ENCODE measurements at regions not wholly inside any gene's neighbourhood (a gene's known extent, or its start where the extent isn't known, plus 50 kb on each side); places are given as distances from the start of the nearest gene placed in this dataset.

DNA sequence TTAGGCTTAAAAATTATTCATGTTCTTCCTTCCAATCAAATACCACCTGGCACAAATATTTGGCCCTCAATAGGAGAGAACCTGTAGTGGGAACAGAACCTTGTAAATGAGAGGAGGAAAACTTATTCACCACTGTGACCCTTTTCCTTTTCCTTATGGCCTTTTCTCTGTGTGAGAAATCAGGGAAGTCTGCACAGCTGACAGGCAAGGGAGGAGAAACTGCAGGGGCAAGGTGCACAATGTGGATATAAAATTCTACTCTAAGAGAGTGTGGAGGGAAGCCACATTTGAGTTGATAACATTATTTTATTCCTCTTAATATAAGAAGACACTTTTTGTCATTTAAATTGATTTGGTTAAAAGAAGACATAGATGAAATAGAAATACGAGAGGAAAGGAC is 1247.0 kb upstream of the CHAC2 start:
- no peaks in the 10 kb centered on the region for H4K20me1 ChIP-seq (ENCODE audit: control insufficient read depth, insufficient read depth)
- no peaks in the 10 kb centered on the region for H3K79me2 ChIP-seq (ENCODE audit: control insufficient read depth, insufficient read depth, low read length)
- no peak overlapping the region for H3K4me2 ChIP-seq (ENCODE audit: control insufficient read depth, insufficient read depth)
- ChIA-PET POLR2A (no interaction called here), SMC1A (ENCODE audit: uncharacterized antibody, unreplicated experiment) (no interaction called here), CTCF (no interaction called here), RAD21 (ENCODE audit: unreplicated experiment) (no interaction called here)
- FAIRE-seq (no peak), DNase-seq (ENCODE audit: low read depth, low spot score) (no peak), ATAC-seq (no peak)
- no peaks in the 10 kb centered on the region for H3K4me1 ChIP-seq (ENCODE audit: control insufficient read depth, insufficient read depth, low read length)
- intact Hi-C loops (cut with micrococcal nuclease; ENCODE audit: unreplicated experiment) = no loop called here
- no peak overlapping the region for H2AFZ ChIP-seq (ENCODE audit: control insufficient read depth, low read depth, low read length)
- no peak overlapping the region for H3K9ac ChIP-seq (ENCODE audit: control insufficient read depth, insufficient read depth, low read length)
- in situ Hi-C loops (cut with MboI) = no loop called here
- BruUV-seq (replicated peaks) = no TSS peak
- no peaks in the 10 kb centered on the region for H3K9me3 ChIP-seq (replicated peaks; ENCODE audit: control insufficient read depth, insufficient read depth, low read length)
- WGBS (ENCODE audit: insufficient coverage, insufficient replicate concordance, low lambda C conversion rate, missing lambda C conversion rate) = 0% methylated on average over 1 of the region's 1 CpG
- H3K27me3 ChIP-seq (replicated peaks in 1 of 2; ENCODE audit: control insufficient read depth in 2 of 2, insufficient read depth in 2 of 2, low read length in 1 of 2) = no peaks in the 10 kb centered on the region
- H3K4me3 ChIP-seq = no peak overlapping the region
- no peaks in the 10 kb centered on the region for H3K36me3 ChIP-seq (ENCODE audit: control insufficient read depth in 2 of 2, insufficient read depth in 2 of 2, low read length in 1 of 2)
- H3K27ac ChIP-seq (ENCODE audit: control insufficient read depth, insufficient read depth) = no peak overlapping the region
- TF ChIP-seq WRNIP1 (IDR thresholded peaks at IDR 0.05; ENCODE audit: borderline replicate concordance, low read depth, low read length) = no peak
- TF ChIP-seq ASH2L (IDR thresholded peaks at IDR 0.05; ENCODE audit: borderline replicate concordance, low read depth) = no peak
- TF ChIP-seq, protein P1, sequence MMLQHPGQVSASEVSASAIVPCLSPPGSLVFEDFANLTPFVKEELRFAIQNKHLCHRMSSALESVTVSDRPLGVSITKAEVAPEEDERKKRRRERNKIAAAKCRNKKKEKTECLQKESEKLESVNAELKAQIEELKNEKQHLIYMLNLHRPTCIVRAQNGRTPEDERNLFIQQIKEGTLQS (IDR thresholded peaks at IDR 0.05; ENCODE audit: borderline replicate concordance, extremely low read depth, low read depth, low read length) = no peak
- TF ChIP-seq KDM1A (IDR thresholded peaks at IDR 0.05; ENCODE audit: borderline replicate concordance) = no peak
- TF ChIP-seq DPF2 (IDR thresholded peaks at IDR 0.05) = no peak
- TF ChIP-seq HDAC2 (IDR thresholded peaks at IDR 0.05) = no peak
- TF ChIP-seq TARDBP (IDR thresholded peaks at IDR 0.05; ENCODE audit: borderline replicate concordance) = no peak
- TF ChIP-seq RFX5 (IDR thresholded peaks at IDR 0.05; ENCODE audit: low read depth, low read length) = no peak
- TF ChIP-seq, protein P2, sequence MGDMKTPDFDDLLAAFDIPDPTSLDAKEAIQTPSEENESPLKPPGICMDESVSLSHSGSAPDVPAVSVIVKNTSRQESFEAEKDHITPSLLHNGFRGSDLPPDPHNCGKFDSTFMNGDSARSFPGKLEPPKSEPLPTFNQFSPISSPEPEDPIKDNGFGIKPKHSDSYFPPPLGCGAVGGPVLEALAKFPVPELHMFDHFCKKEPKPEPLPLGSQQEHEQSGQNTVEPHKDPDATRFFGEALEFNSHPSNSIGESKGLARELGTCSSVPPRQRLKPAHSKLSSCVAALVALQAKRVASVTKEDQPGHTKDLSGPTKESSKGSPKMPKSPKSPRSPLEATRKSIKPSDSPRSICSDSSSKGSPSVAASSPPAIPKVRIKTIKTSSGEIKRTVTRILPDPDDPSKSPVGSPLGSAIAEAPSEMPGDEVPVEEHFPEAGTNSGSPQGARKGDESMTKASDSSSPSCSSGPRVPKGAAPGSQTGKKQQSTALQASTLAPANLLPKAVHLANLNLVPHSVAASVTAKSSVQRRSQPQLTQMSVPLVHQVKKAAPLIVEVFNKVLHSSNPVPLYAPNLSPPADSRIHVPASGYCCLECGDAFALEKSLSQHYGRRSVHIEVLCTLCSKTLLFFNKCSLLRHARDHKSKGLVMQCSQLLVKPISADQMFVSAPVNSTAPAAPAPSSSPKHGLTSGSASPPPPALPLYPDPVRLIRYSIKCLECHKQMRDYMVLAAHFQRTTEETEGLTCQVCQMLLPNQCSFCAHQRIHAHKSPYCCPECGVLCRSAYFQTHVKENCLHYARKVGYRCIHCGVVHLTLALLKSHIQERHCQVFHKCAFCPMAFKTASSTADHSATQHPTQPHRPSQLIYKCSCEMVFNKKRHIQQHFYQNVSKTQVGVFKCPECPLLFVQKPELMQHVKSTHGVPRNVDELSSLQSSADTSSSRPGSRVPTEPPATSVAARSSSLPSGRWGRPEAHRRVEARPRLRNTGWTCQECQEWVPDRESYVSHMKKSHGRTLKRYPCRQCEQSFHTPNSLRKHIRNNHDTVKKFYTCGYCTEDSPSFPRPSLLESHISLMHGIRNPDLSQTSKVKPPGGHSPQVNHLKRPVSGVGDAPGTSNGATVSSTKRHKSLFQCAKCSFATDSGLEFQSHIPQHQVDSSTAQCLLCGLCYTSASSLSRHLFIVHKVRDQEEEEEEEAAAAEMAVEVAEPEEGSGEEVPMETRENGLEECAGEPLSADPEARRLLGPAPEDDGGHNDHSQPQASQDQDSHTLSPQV (IDR thresholded peaks at IDR 0.05) = no peak
- TF ChIP-seq SMC3 (IDR thresholded peaks at IDR 0.05; ENCODE audit: borderline replicate concordance, low read length) = no peak
- TF ChIP-seq, protein P3, sequence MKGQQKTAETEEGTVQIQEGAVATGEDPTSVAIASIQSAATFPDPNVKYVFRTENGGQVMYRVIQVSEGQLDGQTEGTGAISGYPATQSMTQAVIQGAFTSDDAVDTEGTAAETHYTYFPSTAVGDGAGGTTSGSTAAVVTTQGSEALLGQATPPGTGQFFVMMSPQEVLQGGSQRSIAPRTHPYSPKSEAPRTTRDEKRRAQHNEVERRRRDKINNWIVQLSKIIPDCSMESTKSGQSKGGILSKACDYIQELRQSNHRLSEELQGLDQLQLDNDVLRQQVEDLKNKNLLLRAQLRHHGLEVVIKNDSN (IDR thresholded peaks at IDR 0.05; ENCODE audit: borderline replicate concordance, extremely low read length, insufficient read depth, low read depth, low read length) = no peak
- TF ChIP-seq, protein P4, sequence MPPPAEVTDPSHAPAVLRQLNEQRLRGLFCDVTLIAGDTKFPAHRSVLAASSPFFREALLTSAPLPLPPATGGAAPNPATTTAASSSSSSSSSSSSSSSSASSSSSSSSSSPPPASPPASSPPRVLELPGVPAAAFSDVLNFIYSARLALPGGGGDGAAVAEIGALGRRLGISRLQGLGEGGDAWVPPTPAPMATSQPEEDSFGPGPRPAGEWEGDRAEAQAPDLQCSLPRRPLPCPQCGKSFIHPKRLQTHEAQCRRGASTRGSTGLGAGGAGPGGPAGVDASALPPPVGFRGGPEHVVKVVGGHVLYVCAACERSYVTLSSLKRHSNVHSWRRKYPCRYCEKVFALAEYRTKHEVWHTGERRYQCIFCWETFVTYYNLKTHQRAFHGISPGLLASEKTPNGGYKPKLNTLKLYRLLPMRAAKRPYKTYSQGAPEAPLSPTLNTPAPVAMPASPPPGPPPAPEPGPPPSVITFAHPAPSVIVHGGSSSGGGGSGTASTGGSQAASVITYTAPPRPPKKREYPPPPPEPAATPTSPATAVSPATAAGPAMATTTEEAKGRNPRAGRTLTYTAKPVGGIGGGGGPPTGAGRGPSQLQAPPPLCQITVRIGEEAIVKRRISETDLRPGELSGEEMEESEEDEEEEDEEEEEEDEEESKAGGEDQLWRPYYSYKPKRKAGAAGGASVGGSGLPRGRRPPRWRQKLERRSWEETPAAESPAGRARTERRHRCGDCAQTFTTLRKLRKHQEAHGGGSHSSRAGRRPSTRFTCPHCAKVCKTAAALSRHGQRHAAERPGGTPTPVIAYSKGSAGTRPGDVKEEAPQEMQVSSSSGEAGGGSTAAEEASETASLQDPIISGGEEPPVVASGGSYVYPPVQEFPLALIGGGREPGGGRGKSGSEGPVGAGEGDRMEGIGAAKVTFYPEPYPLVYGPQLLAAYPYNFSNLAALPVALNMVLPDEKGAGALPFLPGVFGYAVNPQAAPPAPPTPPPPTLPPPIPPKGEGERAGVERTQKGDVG (CRISPR knock-in tag; IDR thresholded peaks at IDR 0.05) = no peak
- TF ChIP-seq, protein P5, sequence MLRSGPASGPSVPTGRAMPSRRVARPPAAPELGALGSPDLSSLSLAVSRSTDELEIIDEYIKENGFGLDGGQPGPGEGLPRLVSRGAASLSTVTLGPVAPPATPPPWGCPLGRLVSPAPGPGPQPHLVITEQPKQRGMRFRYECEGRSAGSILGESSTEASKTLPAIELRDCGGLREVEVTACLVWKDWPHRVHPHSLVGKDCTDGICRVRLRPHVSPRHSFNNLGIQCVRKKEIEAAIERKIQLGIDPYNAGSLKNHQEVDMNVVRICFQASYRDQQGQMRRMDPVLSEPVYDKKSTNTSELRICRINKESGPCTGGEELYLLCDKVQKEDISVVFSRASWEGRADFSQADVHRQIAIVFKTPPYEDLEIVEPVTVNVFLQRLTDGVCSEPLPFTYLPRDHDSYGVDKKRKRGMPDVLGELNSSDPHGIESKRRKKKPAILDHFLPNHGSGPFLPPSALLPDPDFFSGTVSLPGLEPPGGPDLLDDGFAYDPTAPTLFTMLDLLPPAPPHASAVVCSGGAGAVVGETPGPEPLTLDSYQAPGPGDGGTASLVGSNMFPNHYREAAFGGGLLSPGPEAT (IDR thresholded peaks at IDR 0.05; ENCODE audit: low read depth) = no peak
- no peak for TF ChIP-seq SRF (IDR thresholded peaks at IDR 0.05; ENCODE audit: low read depth in 2 of 2, low read length in 2 of 2)
- no peak for TF ChIP-seq HCFC1 (IDR thresholded peaks at IDR 0.05; ENCODE audit: low read length)
- TF ChIP-seq ZNF622 (IDR thresholded peaks at IDR 0.05) = no peak
- no peak for TF ChIP-seq ZNF24 (IDR thresholded peaks at IDR 0.05)
